Stimulated activated CD4-positive, alpha-beta T cell treated with anti-CD3 and anti-CD28 coated beads, Interleukin-1b, Interleukin-23, amount 100 ng/mL, for 24 hours (primary cell): ENCODE measurements at regions not wholly inside any gene's neighbourhood (a gene's known extent, or its start where the extent isn't known, plus 50 kb on each side); places are given as distances from the start of the nearest gene placed in this dataset.
A peak's percentile ranks its signal among the peaks of the same experiment; 100 is the strongest.
"Not testable (repeated sequence)": the region's sequence is repeated elsewhere in the genome, so short reads cannot be mapped to it uniquely, and the experiment has no call there.

Source experiments
- DNase-seq, 4 experiments: peaks; one replicate each; pipeline ENCODE4 v3.0.0-alpha.2; 2020; ENCODE audit warnings: low read depth in 4 of 4, low spot score in 1 of 4

GRCh38 chr10:62585211-62585775 is 211.1 kb downstream of the ZNF365 start:
- no peak for DNase-seq

- no peak for DNase-seq
These were observed 212.8 kb downstream of the ZNF365 start for GRCh38 chr10:62587011-62587410.

- no peak for DNase-seq
These were observed 213.9 kb downstream of the ZNF365 start for GRCh38 chr10:62588116-62588515.

GRCh38 chr10:62589689-62590088 is 214.8 kb upstream of the ADO start:
- DNase-seq = no peak

- no peak for DNase-seq
These were observed 214.2 kb upstream of the ADO start for GRCh38 chr10:62590306-62590705.

GRCh38 chr10:62594093-62594520 is 210.4 kb upstream of the ADO start:
- DNase-seq = peak in 3 of 4 experiments; percentile 21 to 37 (median 21)

- DNase-seq = no peak
These were observed 207.3 kb upstream of the ADO start for GRCh38 chr10:62597226-62597625.

- no peak for DNase-seq
These were observed 205.4 kb upstream of the ADO start for GRCh38 chr10:62599161-62599560.

GRCh38 chr10:62606551-62606950 is 198.0 kb upstream of the ADO start:
- DNase-seq = not testable (repeated sequence)

GRCh38 chr10:62608189-62608875 is 196.2 kb upstream of the ADO start:
- not testable (repeated sequence) for DNase-seq

- DNase-seq = peak; percentile 41 to 68 (median 56)
These were observed 193.8 kb upstream of the ADO start for GRCh38 chr10:62610649-62611229.

- DNase-seq = no peak
These were observed 191.1 kb upstream of the ADO start for GRCh38 chr10:62613424-62613823.

GRCh38 chr10:62613859-62614258 is 190.7 kb upstream of the ADO start:
- DNase-seq = no peak

- DNase-seq = no peak
These were observed 189.9 kb upstream of the ADO start for GRCh38 chr10:62614389-62615157.

GRCh38 chr10:62616885-62617590 is 187.5 kb upstream of the ADO start:
- no peak for DNase-seq

- DNase-seq = no peak
These were observed 186.9 kb upstream of the ADO start for GRCh38 chr10:62617652-62618051.

- no peak for DNase-seq
These were observed 186.5 kb upstream of the ADO start for GRCh38 chr10:62618054-62618453.

GRCh38 chr10:62618576-62619412 is 185.7 kb upstream of the ADO start:
- no peak for DNase-seq

- DNase-seq = no peak
These were observed 185.1 kb upstream of the ADO start for GRCh38 chr10:62619413-62619738.

- no peak for DNase-seq
These were observed 184.0 kb upstream of the ADO start for GRCh38 chr10:62620491-62620890.
